SIG-M5 treated with dmso at 0.1 percent for 504 hours (cell line): ENCODE measurements at regions not wholly inside any gene's neighbourhood (a gene's known extent, or its start where the extent isn't known, plus 50 kb on each side); places are given as distances from the start of the nearest gene placed in this dataset.
"Not testable (repeated sequence)": the region's sequence is repeated elsewhere in the genome, so short reads cannot be mapped to it uniquely, and the experiment has no call there.

Experiments
- DNase-seq: peaks from one replicate; lab custom pipeline; 2025; ENCODE audit not compliant: unreplicated experiment; lab: John Stamatoyannopoulos, UW

DNA sequence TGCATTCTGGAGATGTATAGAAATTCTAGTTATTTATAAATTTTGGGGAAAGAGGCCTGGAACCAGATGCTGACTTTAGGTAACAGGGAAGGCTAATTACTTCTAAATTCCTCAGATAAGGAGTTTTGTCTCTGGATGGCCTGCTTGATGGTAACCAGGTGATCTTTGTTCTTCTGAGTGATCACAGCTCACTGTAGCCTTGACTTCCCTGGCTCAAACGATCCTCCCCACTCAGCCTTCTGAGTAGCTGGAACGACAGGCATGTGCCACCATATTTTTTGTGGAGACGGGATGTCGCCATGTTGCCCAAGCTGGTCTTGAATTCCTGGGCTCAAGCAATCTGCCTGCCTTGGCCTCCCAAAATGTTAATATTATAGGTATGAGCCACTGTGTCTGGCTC is 54.4 kb upstream of the MSH6 start:
- no peak for DNase-seq

DNA sequence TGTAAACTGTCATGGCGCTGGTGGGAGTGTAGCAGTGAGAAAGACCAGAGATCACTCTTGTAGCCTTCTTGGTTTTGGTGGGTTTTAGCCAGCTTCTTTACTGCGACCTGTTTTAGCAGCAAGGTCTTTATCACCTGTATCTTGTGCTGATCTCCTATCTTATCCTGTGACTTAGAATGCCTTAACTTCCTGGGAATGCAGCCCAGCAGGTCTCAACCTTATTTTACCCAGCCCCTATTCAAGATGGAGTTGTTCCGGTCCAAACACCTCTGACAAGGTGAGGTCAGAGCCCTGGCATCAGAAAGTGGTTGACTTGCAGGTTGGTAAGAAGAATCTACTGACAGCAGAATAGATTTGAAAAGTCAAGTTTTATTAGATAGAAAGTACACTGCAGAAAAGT is 55.0 kb upstream of the MSH6 start:
- no peak for DNase-seq

- not testable (repeated sequence) for DNase-seq
Measured at GRCh38 chr2:47726978-47727377, 56.0 kb upstream of the MSH6 start.

GRCh38 chr2:47725808-47726207 is 57.1 kb upstream of the MSH6 start:
- no peak for DNase-seq

DNA sequence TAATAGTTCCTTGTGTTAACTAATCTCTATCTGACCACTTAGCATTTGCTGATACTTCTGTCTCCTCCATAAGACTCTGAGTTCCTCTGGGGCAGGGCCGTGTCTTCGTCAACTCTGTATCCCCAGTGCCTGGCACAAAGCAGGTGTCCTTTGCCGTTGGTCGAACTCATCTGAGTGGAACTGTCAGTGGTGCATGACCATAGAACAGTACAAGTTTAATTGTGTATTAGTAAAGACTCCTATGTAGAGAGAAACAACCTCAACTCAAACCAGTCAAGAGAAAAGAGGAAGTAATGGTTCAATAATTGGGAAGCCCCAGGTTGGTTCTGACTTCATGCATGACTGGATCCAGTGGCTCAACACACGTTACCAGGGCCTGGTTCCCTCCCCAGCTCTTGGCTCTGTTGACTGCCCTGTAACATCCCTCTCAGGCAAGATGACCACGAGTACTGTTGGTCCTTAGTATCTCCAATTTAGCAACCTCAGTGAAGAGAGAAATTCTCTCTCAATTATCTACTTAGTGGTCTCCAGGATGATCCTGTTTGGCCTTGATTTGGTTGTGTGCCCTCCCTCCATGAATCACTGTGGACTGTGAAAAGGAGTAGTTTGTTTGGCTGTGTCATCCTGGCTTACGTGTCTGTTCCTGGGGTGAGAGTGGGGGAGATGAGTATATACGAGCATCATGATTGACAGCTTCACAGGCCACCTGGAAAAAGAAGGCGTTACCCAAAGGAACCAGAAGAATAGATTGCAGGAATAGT is 58.5 kb upstream of the MSH6 start:
- DNase-seq, result peak; percentile 77

DNA sequence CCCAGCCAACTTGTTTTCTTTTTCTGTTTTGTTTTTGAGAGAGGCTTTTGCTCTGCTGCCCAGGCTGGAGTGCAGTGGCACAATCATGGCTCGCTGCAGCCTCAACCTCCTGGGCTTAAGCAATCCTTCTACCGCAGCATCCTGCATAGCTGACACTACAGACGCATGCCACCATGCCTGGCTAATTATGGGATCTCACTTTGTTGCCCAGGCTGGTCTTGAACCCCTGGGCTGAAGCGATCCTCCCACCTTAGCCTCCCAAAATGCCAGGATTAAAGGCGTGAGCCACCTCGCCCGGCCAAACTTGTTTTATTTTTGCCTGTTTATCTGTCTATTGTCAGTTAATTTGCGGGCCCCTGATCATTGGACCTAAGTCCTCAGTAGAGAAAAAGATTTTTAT is 61.6 kb upstream of the MSH6 start:
- DNase-seq, result no peak

DNA sequence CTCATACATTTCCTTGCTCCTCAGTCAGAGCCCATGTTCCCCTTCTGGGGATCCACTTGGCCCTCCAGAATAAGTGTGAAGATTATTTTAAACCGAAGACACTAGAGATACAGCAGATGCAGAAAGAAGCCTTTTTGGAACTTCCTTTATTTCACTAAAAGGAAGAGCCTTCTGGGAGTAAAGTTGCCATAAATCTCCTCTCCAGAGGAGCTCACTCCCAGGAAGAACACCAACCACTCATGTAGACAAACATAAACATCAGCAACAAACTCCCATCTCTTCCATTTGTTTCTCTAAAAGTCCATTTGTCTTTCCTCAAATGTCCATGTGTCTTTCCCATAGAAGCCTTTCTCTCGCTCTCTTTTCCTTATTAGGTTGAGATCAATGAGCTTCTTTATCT is 62.4 kb upstream of the MSH6 start:
- DNase-seq, result peak; percentile 27

GRCh38 chr2:47720036-47720435 is 62.9 kb upstream of the MSH6 start:
- DNase-seq, result peak; percentile 12

- DNase-seq, result no peak
Measured at GRCh38 chr2:47719099-47719498, 63.8 kb upstream of the MSH6 start.

DNA sequence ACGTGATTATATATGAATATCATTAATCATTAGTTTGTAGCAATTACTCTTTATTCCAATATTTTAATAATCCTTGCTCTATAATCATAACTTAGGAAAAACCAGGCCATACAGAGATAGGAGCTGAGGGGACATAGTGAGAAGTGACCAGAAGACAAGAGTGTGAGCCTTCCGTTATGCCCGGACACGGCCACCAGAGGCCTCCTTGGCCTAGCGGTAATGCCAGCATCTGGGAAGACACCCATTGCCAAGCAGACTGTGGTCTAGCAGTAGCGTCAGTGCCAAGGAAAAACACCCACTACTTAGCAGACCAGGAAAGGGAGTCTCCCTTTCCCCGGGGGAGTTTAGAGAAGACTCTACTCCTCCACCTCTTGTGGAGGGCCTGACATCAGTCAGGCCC is 66.6 kb upstream of the MSH6 start:
- DNase-seq, result not testable (repeated sequence)

DNA sequence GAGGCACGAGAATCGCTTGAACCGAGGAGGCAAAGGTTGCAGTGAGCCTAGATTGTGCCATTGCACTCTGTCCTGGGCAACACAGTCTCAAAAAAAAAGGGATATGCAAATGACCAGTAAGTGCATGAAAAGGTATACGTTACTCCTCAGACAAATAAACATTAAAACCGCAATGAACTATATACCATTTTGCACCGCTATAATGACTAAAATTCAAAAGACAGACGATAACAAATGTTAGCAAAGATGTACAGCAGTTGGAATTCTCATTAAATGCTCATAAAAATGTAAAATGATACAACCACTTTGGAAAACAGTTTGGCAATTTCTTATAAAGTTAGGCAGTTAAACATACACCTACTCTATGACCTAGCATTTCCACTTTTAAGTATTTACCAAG is 67.4 kb upstream of the MSH6 start:
- no peak for DNase-seq

DNA sequence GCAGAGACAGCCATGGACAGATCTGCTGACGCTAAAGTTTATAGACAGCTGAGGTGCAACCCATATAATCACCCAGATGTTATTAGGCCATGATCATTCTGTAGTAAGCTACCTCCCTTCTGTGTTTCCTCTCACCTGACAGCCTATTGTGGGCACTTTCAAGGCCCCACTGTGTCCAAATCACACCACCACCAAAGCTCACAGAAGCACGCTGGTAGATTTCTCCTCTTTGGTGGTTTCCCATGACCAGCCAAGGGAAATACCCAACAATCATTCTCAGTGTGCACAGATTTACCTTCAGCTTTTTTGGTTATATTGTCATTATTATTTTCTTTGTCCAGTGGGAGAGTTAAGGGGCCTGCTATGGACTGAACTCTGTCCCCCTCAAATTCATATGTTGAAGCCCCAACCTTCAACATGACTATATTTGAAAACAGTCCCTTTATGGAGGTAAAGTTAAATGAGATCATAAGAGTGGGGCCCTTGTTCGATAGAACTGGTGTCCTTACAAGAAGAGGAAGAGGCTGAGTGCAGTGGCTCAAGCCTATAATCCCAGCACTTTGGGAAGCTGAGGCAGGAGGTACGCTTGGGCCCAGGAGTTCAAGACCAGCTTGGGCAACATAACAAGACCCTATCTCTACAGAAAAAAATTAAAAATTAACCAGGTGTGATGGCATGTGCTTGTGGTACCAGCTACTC is 74.0 kb upstream of the MSH6 start:
- DNase-seq, result no peak

GRCh38 chr2:47704287-47704686 is 78.7 kb upstream of the MSH6 start:
- no peak for DNase-seq

- no peak for DNase-seq
Measured at GRCh38 chr2:47699533-47700215, 83.3 kb upstream of the MSH6 start.

DNA sequence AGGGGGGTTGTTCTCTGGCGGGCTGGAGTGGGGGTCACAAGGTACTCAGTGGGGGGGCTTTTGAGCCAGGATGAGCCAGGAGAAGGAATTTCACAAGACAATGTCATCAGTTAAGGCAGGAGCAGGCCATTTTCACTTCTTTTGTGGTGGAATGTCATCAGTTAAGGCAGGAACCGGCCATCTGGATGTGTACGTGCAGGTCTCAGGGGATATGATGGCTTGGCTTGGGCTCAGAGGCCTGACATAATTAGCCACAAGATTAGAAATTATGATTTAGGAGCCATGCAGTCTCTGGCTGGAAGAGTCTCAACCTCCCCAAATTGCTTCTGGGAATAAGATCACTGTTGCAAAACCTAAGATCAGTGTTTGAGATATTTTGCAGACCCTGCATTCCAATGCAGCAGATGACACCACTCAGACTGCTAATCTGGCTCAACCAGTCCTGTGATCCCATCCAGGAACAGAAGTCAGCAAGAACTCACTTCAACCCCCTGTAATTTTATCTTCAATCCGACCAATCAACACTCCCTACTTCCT is 84.4 kb upstream of the MSH6 start:
- not testable (repeated sequence) for DNase-seq

- DNase-seq, result not testable (repeated sequence)
Measured at GRCh38 chr2:47697681-47698435, 85.1 kb upstream of the MSH6 start.

DNA sequence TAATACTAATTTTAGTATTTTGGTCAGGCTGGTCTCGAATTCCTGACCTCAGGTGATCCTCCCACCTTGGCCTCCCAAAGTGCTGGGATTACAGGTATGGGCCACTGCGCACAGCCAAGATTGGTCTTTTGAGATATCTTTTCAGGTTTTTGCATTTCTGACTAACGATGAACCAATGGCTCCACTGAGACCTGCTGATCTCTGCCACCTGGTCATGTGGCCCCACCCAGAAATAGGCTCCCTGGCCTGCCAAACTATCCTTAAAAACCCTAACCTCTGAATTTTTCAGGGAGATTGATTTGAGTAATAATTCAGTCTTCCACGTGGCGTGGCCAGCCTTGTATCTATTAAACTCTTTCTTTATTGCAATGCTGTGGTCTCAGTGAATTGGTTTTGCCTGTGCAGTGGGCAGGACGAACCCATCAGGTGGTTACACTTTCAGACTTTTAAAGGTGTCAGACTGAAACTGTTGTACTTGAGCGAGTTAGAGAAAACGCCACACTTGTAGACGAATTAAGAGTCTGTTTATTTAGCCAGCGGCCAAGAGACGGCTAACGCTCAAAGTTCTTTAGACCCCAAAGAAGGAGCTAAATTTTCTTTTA is 85.8 kb upstream of the MSH6 start:
- DNase-seq, result no peak

DNA sequence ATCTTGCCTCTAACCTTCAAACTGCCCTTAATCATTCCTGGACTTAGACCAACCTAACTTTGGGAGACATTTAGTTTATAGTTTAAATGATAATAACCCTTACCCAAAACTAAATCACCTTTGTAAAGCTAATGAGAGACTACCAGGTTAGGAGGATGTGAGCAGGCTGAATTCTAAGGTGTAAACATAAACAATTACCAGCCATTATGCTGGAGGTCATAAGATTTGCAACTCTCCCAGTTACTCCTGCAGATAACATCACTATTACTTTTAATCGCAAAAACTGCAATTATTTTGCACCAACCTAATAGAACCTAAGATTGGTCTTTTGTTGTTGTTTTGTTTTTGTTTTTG is 86.5 kb upstream of the MSH6 start:
- no peak for DNase-seq

- no peak for DNase-seq
Measured at GRCh38 chr2:47695800-47696477, 87.0 kb upstream of the MSH6 start.

DNA sequence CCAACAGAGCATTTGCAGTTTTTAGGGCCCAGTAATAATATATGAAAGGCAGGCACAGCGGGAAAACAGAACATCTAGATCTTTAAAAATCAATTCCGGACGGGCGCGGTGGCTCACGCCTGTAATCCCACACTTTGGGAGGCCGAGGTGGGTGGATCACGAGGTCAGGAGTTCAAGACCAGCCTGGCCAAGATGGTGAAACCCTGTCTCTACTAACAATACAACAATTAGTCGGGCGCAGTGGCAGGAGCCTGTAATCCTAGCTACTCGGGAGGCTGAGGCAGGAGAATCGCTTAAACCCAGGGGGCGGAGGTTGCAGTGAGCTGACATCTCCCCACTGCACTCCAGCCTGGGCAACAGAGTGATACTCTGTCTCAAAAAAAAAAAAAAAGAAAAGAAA is 88.5 kb upstream of the MSH6 start:
- DNase-seq, result not testable (repeated sequence)
